NCI-H1048 (cell line): ENCODE measurements at regions not wholly inside any gene's neighbourhood (a gene's known extent, or its start where the extent isn't known, plus 50 kb on each side); places are given as distances from the start of the nearest gene placed in this dataset.
"Not testable (repeated sequence)": the region's sequence is repeated elsewhere in the genome, so short reads cannot be mapped to it uniquely, and the experiment has no call there.

Source experiments
- DNase-seq: peaks from one replicate; lab custom pipeline; 2025; lab: John Stamatoyannopoulos, UW

- no peak for DNase-seq
These were observed 321.7 kb downstream of the TXNL1 start for GRCh38 chr18:56316727-56317126.

DNA sequence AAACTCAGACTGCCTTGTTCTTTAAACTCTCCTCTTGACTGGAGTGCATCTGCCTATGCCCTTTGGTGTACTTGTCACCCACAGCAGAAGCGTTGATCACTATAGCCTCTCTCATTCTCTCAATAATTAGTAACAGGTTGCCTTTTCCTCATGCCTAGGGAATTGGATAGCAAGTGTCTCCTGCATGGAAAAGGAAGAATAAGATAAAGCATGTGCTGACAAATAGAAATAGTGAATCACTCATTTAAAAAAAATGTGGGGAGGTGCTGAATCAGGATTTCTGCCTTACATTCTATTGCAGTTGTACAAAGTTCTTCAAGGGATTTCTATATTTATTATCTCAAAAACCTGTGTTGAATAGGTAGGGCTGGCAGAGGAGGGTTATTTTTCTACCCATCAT, 323.0 kb downstream of the TXNL1 start:
- no peak for DNase-seq

DNA sequence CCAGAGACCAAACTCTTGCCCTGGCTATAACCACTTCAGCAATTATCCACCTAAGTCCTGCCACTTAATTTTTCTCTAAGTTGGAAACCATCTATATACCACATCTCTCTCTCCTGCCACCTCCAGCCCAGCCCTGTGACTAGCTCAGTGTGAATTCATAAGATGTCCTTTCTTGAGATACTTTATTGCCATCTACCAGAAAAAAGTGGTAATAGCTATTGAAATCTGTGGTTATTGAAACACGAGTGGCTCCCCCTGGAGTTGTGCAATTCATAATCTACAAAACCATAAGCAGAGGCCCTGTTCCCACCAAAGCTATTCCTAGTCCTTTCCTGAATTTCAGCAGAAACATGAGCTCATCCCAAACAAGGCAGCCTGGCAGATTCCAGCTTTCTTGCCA, 324.0 kb downstream of the TXNL1 start:
- DNase-seq: no peak

GRCh38 chr18:56312551-56313335, 325.6 kb downstream of the TXNL1 start:
- no peak for DNase-seq

DNA sequence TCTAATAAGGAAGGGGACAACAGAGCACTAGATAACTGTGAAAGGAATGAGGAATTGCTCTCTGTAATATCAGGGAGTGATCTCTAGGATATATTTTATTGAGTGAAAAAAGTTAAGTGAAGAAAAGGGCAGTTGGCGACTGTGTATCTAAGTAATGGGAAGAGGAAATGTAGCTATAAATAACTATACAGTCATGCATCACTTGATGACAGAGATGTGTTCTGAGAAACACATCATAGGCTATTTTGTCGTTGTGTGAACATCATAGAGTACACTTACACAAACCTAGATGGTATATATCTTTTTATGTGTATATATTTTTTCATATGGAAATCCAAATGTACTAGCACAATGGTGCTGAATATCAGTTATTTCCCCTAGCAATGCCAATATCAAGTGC, 329.3 kb downstream of the TXNL1 start:
- DNase-seq: no peak

GRCh38 chr18:56307354-56308170, 330.8 kb downstream of the TXNL1 start:
- no peak for DNase-seq

DNA sequence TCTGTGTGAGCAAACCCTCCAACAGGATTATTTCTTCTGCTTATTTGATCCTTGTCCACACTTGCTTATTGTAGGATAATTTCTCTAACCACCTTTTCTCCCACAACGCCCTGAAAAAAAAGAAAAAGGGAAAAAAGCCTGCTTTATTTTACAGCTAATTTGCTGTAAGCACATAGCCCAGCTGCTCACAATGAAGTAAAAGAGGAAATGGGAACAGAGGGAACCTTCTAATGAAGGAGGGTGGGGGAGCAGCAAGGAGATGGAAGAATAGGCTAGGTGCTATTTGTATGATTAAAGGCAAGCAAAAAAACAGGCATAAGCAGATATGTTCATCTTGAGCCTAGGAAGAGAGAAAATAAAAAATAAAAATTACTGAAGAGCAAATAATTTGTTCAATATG, 331.6 kb downstream of the TXNL1 start:
- DNase-seq: no peak

DNA sequence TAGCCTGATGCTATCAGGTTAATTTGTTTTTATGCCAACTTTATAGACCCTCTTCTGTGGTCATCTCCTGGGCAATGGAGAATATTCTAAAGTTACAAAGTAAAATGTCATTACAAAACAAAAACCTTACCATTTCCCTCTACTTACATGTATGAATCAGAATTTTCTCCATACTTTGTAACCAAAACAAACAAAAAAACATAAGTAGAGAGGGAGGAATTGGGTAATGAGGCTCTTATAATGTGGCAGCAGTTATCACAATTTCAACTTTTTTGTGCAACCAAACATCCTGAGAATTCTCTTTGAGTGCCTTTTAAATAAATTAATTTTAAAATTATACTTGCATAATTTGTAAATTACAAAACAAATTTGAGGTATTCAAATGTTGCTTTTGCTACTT, 332.8 kb downstream of the TXNL1 start:
- DNase-seq: no peak

DNA sequence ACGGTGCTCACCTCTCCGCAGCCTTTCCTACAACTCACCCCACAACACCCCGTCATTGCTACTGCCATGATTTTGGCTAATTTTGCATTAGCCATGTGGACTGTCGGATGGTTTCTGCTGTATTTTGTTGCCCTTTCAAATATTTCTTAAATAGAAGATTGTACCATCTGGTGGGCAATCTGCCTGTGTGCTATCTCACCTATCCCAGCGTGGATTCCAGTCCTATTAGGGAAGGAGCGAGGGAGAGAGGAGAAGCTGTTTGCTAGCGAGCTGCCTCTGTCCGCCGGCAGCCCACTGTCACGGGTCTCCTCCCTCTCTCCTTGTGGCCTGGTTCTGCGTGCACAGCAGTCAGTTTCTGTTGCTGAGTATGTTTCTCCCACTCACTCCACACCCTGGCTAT, 336.2 kb downstream of the TXNL1 start:
- DNase-seq: no peak

DNA sequence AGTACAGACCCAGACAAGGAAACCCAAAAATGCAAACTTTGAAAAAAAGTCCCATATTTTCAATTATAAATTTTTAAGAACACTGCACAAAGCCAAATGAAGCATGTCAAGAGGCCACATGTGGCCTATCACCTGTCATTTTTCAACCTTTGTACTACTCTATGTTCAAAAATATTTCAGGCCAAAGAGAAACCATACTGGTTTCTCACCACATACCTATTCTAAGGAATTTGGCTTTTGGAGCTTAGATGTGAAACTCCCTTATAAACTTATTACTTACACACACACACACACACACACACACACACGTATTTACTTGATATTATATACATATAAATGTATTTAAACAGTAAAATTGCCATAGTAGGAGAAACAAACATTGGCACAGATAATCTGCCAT, 338.7 kb downstream of the TXNL1 start:
- no peak for DNase-seq

DNA sequence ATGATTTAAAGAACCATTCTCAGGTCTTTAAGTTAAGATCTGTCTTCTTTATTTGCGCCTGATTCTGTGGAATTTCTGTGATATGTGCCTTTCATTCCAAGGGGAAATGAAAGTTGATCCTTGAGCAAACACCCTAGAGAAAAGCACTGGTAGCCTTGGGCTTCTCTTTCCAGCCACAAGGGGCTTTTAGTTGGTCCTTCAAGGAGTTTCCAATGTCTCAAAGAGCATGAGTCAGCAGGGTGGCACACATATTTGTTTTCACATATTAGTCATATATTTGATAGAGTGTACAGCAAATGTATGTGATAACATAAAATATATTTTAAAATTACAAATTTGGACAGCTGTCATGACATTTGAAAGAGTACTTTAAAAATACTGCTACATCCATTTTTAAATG, 339.5 kb downstream of the TXNL1 start:
- DNase-seq: no peak

- DNase-seq: no peak
These were observed 342.0 kb downstream of the TXNL1 start for GRCh38 chr18:56296381-56296780.

- no peak for DNase-seq
These were observed 343.8 kb downstream of the TXNL1 start for GRCh38 chr18:56294484-56295183.

DNA sequence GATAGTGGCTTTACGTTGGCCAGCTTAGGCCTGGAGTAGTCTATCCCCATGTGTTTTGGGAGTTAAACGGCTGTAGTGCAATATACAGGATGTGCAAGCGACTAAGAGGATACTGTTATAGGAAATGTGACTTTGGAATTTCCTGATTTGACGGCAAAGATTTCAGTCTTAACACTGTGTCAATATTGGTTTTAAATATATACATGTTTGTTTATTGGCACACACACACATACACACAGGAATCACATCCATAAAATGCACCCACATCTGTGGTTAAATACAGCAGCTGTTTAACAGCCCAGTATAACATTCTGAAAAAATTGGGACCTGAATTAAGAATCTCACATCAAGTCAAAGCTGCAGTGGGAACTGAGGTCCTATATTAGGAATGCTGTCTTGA, 347.1 kb downstream of the TXNL1 start:
- DNase-seq: no peak

- no peak for DNase-seq
These were observed 349.0 kb downstream of the TXNL1 start for GRCh38 chr18:56289381-56289780.

- no peak for DNase-seq
These were observed 351.5 kb downstream of the TXNL1 start for GRCh38 chr18:56286775-56287325.

GRCh38 chr18:56285387-56286065, 352.9 kb downstream of the TXNL1 start:
- no peak for DNase-seq

DNA sequence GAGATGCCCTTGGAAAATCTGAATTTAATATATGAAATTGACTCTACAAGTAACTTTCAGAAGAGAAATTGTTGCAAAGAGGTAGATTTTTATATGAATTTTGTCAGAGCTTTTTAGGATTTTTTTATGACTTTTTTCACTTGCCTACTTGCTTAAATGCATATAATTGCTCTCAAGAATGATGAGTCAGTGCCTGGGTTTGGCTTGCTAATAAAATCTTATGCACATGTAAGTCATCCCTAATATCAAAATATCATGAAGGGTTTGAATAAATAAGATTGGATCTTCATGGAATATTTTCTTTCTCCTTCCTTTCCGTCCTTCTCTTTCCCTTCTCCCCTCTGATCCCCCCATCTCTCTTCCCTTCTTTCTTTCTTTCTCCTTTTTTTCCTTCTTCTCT, 354.1 kb downstream of the TXNL1 start:
- no peak for DNase-seq

GRCh38 chr18:56283316-56283715, 355.1 kb downstream of the TXNL1 start:
- DNase-seq: no peak

DNA sequence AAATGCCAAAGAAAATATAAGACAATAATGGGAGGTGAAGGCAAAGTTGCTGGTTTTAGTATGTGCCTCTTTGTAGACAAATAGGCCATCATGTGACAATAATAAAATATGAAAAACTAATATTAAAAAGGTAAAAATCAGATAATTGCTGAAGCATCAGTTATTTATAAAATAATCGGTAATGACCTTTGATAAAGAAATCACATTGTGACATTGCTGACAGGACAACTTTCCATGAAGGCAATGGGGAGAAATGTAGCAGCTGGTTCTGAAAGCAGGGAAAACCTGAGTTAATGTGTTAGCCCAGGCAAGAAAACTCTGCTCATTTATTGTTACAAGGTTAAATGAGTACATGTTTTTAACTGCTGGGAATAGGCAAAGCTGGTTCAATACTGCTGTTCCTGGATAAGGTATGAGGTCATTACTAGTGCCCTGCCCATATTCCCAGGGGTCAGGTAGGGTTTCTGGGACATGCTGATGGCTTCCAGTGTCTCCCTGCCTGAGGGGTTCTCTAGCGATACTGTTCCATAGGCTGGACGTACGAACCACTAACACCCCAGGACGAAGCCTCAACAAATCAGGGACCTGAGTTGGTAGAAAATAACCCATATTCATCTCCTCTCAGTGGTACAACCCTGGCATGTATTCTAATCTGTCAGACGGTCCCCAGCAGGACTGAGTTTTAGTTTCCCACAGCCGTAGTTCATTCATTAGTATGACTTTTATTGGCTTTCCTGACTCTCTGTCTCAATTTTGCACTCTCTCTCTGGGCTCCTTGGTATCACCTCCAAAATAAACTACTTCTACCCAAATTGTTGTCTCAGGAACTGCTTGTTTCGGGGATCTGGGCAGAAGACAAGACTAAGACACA, 355.9 kb downstream of the TXNL1 start:
- DNase-seq: no peak

GRCh38 chr18:56279816-56280215, 358.6 kb downstream of the TXNL1 start:
- DNase-seq: not testable (repeated sequence)
